GM12878 (cell line): ENCODE measurements at regions not wholly inside any gene's neighbourhood (a gene's known extent, or its start where the extent isn't known, plus 50 kb on each side); places are given as distances from the start of the nearest gene placed in this dataset.

Source experiments
- CTCF ChIP-seq, 3 experiments: IDR thresholded peaks in 2 of 3; conservative IDR thresholded peaks in 1 of 3; 2 replicates each; pipeline ENCODE4 v1.5.1; 2011; ENCODE audit warnings: low read depth in 3 of 3, low read length in 3 of 3, mild to moderate bottlenecking in 3 of 3, control low read depth in 2 of 3, moderate library complexity in 2 of 3, inconsistent platforms in 1 of 3, mixed read lengths in 1 of 3; ENCODE audit not compliant: control insufficient read depth in 2 of 3, insufficient read depth in 1 of 3; ENCODE audit errors: extremely low read depth in 1 of 3
- EZH2 ChIP-seq: IDR thresholded peaks from 2 replicates; pipeline ENCODE4 v1.6.1; 2012; ENCODE audit warnings: low read depth, mild to moderate bottlenecking, control low read depth, inconsistent platforms, low read length, borderline replicate concordance; ENCODE audit not compliant: control insufficient read depth
- FOS ChIP-seq: IDR thresholded peaks from 3 replicates; pipeline ENCODE4 v1.6.1; 2011; ENCODE audit warnings: borderline replicate concordance; ENCODE audit not compliant: insufficient read length; ENCODE audit errors: extremely low read depth
- HDAC6 ChIP-seq: fragments of 200-600 bp; sonication (generic); IDR thresholded peaks from one replicate; pipeline ENCODE4 v1.8.0; 2017; ENCODE audit warnings: antibody characterized with exemption; ENCODE audit not compliant: unreplicated experiment
- RFX5 ChIP-seq: IDR thresholded peaks from 2 replicates; pipeline ENCODE4 v1.6.1; 2011; ENCODE audit warnings: low read depth, low read length, improper control_type of control experiment
- SMARCA5 ChIP-seq: fragments of 450-650 bp; IDR thresholded peaks from 2 replicates; pipeline ENCODE4 v1.6.1; 2017; ENCODE audit warnings: mild to moderate bottlenecking
- YBX1 ChIP-seq: fragments of 450-650 bp; IDR thresholded peaks from 2 replicates; pipeline ENCODE4 v1.6.1; 2016; ENCODE audit warnings: antibody characterized with exemption
- TF ChIP-seq, protein P1 (sequence below): fragments of 450-650 bp; IDR thresholded peaks from 2 replicates; pipeline ENCODE4 v1.6.1; 2017; ENCODE audit warnings: mild to moderate bottlenecking, low read depth, inconsistent platforms; ENCODE audit not compliant: poor library complexity, severe bottlenecking

DNA sequence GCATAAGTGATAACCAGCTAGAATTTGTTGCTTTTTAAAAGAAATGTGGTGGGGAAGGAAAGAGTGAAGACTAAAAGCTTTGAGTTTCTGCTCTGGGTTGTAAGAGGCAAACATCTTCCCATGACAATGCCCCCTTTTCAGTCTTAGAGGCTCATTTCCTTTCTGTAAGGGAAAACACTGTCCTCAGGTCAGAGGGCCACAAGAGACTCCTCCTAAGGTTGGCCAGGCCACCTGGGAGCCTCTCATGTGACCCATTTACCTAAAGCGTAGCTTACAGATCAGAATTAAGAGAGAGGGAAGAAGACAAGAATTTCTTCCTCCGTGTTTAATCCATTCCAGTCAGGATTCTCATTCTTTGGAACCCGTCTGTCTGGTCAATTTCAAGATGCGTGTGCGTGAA is 220.4 kb upstream of the HEY2 start:
- TF ChIP-seq HDAC6 (no peak), EZH2 (no peak), SMARCA5 (no peak), YBX1 (no peak), FOS (no peak), RFX5 (no peak), CTCF (IDR thresholded peaks at IDR 0.05 in 2 of 3, conservative IDR thresholded peaks at IDR 0.05 in 1 of 3; ENCODE audit: control insufficient read depth in 2 of 3, extremely low read depth in 1 of 3, insufficient read depth in 1 of 3, low read depth in 3 of 3, low read length in 3 of 3) (no peak)
- TF ChIP-seq, protein P1, sequence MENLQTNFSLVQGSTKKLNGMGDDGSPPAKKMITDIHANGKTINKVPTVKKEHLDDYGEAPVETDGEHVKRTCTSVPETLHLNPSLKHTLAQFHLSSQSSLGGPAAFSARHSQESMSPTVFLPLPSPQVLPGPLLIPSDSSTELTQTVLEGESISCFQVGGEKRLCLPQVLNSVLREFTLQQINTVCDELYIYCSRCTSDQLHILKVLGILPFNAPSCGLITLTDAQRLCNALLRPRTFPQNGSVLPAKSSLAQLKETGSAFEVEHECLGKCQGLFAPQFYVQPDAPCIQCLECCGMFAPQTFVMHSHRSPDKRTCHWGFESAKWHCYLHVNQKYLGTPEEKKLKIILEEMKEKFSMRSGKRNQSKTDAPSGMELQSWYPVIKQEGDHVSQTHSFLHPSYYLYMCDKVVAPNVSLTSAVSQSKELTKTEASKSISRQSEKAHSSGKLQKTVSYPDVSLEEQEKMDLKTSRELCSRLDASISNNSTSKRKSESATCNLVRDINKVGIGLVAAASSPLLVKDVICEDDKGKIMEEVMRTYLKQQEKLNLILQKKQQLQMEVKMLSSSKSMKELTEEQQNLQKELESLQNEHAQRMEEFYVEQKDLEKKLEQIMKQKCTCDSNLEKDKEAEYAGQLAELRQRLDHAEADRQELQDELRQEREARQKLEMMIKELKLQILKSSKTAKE, result no peak
